ENCODE measurements at regions not wholly inside any gene's neighbourhood (a gene's known extent, or its start where the extent isn't known, plus 50 kb on each side); places are given as distances from the start of the nearest gene placed in this dataset.

DNA sequence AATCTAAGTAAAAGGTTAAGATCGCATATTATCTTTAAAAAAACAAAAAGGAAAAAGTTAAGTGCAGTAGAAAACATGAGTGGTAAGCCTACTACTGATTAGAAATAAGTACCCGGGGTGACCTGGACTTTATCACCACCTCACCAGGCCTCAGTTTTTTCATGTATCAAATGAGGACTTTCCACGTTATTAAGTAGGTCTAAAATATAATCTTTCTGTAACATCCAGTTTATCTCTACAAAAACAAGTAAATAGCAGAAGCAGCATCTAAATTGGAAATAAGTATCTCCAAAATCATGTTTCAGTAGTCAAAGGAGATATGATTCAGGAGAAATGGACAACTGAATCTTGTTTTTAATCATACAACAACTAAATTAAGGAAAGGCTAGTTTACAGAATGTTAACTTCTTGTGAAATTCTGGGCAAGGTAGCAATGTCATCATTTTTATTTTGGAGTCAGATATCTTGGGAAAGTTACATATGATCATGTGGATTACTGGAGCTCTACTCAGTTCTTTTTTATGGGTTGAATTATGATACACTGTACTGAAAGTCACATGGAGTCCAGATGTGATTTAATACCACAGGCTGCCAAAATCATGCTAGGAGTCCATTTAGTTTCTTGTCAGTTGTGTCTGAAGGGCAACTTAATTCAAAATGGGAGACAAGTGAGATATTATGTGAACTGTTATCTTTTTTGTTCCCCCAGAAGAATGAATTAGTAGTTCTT, 114.7 kb upstream of the PRL start:
- WGBS (ENCODE audit: extremely low coverage, insufficient read length, low lambda C conversion rate): no CpG with 5 or more reads among the region's 3 CpGs
- peaks cover 2% of the 10 kb centered on the region; the same call in 1 of the 2 replicates for H3K4me1 ChIP-seq (ENCODE audit: insufficient read depth, low read length)
- no peaks in the 10 kb centered on the region for H3K36me3 Mint-ChIP-seq (ENCODE audit: insufficient read depth in 1 of 3, low read depth in 3 of 3)
- TF ChIP-seq CTCF (conservative IDR thresholded peaks at IDR 0.05): no peak
- H2BK120ac ChIP-seq (ENCODE audit: low read depth, low read length, poor library complexity, severe bottlenecking): no peak overlapping the region
- no peaks in the 10 kb centered on the region for H3K27me3 Mint-ChIP-seq (ENCODE audit: low read depth)
- no peak overlapping the region for H3K9ac ChIP-seq (ENCODE audit: extremely low read depth, insufficient read length, low read length)
- H2BK12ac ChIP-seq (ENCODE audit: insufficient read length, low read depth, low read length): no peak overlapping the region
- no peak overlapping the region for H3K4ac ChIP-seq (ENCODE audit: low read depth, low read length)
- H3K79me2 ChIP-seq (ENCODE audit: insufficient read depth, low read length): no peaks in the 10 kb centered on the region
- H2BK5ac ChIP-seq (ENCODE audit: insufficient read length, low read length): no peak overlapping the region
- no peak overlapping the region for H2AFZ ChIP-seq (ENCODE audit: low read length)
- no peak overlapping the region for H3K18ac ChIP-seq (ENCODE audit: insufficient read length, low read depth, low read length)
- no peak overlapping the region for H2BK15ac ChIP-seq (ENCODE audit: low read depth, low read length)
- H4K8ac ChIP-seq (replicated peaks; ENCODE audit: insufficient read length, low read depth, low read length): no peak overlapping the region
- H3K56ac ChIP-seq (ENCODE audit: insufficient read length, low read depth, low read length): no peak overlapping the region
- no peaks in the 10 kb centered on the region for H3K27me3 ChIP-seq (ENCODE audit: insufficient read depth, low read length)
- no peak overlapping the region for H3K4me3 Mint-ChIP-seq
- H3K79me1 ChIP-seq (ENCODE audit: insufficient read depth, low read depth, low read length, poor library complexity, severe bottlenecking): no peaks in the 10 kb centered on the region
- no peaks in the 10 kb centered on the region for H3K9me3 Mint-ChIP-seq
- H3K23me2 ChIP-seq (ENCODE audit: insufficient read length, low read depth, low read length, poor library complexity, severe bottlenecking): no peaks in the 10 kb centered on the region
- H3K14ac ChIP-seq (ENCODE audit: insufficient read depth, low read length): no peak overlapping the region
- DNase-seq: no peak
- no peak overlapping the region for H2AK5ac ChIP-seq (ENCODE audit: insufficient read length, low read length)
- no peak overlapping the region for H3K27ac ChIP-seq (ENCODE audit: insufficient read length, low read depth, low read length)
- H3T11ph ChIP-seq (ENCODE audit: low read length): no peak overlapping the region
- no peak overlapping the region for H4K91ac ChIP-seq (ENCODE audit: insufficient read length, low read depth, low read length)
- no peak overlapping the region for H2BK20ac ChIP-seq (ENCODE audit: low read depth, low read length, poor library complexity, severe bottlenecking)
- no peaks in the 10 kb centered on the region for H4K20me1 ChIP-seq (ENCODE audit: control insufficient read depth, insufficient read depth, insufficient read length)
- H4K5ac ChIP-seq (ENCODE audit: insufficient read length, low read depth, low read length): no peak overlapping the region
- no peak overlapping the region for H3K27ac Mint-ChIP-seq
- no peak overlapping the region for H3K4me2 ChIP-seq (ENCODE audit: insufficient read depth, insufficient read length, low read length)
- peaks cover 9 to 14% of the 10 kb centered on the region in 2 experiments for H3K4me1 Mint-ChIP-seq
- H3K9me3 ChIP-seq (ENCODE audit: control insufficient read depth, low read depth, low read length): no peaks in the 10 kb centered on the region
- no peak overlapping the region for H3K23ac ChIP-seq (ENCODE audit: insufficient read length, low read depth, low read length)
